ENCODE measurements at regions not wholly inside any gene's neighbourhood (a gene's known extent, or its start where the extent isn't known, plus 50 kb on each side); places are given as distances from the start of the nearest gene placed in this dataset.
"Not testable (repeated sequence)": the region's sequence is repeated elsewhere in the genome, so short reads cannot be mapped to it uniquely, and the experiment has no call there.

DNA sequence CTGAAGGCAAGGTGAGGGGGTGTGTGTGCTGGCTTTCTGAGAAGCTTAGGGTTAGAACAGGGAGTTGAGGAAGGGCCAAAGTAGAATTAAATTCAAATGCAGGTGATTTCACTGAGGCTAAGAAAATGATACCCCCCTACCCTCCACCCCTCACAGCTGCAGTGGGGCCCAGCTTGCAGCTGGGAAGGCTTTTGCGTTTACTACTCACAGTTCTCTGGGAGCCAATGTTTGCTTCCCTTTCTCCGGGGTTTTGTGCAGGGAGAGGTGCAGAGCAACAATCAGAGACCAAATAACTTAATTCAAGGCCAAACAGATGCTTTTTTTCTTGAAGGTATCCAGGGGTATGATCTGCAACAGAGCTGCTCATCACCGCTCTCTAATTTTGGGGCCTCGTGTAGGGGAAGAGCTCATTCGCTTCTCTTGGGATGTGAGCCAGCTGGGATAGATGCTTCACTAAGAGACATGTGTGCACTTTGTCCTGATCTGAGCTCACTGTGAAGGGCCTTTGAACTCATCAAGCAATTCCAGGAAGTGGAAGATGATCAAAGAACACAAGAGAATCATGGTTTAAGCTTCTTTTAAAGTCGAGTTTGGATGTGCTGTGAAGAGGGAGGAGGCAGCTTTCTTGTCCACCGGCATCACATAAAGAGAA lies 122.7 kb upstream of the C1GALT1C1 start:
- DNase-seq, result no peak

DNA sequence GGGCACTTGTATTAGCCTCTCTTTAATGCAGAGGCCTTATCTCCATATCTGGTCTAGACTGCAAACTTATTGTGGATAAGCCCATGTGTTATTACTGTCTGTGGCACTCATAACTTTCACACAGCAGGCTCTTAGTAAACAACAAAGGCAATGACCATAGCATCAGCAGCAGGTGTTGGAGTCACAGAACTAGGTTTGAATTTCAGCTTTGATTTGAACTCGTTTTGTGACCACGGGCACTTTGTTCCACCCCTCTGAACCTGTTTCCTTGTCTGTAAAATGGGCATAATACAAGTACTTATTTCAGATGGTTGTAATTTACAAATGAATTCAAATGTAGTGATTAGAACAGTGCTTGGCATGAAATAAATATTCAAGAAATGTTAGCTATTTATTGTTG lies 121.8 kb upstream of the C1GALT1C1 start:
- DNase-seq, result no peak

DNA sequence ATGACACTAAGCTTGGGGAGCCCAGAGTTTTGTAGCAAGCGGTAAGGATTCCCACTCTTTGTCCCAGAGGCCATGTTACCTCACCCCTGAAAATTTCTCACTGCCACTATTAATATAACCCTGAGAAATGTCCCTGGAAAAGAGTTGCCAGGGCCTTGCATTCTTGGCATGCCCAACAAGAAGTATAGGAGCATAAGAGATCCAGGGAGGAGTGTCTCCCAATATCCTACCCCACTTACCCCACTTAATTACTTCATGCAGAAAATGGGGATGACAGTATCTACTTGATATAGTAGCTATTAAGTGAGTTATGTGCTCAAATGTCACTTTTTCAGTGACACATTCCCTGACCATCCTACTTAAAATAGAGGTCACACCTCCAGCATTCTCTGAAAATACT lies 120.5 kb upstream of the C1GALT1C1 start:
- no peak for DNase-seq

DNA sequence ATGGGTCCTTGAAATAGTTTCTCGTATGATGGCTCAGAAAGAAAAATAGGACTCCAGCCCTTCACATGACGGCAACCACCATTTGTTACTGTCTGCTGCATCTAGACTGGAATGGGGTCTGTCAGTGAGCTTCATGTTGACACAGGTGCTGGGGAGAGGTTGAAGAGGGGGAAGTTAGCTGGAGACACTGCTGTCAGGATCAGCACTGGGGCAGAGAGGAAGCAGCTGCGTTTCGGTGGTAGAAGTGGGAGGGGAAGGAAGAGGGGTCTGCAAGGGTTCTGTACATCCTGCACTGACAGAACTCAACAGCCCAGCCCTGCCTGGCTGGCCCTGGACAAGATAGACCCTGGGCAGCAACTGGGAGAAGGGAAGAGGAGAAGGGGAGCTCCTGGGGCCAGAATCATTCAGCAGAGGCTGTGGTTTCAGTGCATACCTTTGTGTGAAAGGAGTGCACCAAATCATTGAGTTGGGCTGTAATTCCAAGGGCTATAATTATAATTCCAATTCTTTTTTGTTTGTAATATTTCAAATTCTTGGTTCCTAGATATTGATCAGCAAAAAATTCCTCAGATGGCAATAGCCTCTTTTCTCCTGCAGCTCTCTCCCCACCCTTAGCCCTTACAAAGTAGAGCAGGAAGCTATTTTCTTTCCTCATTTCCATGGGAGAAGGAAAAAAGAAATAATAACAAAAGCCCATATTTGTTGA lies 119.4 kb upstream of the C1GALT1C1 start:
- DNase-seq, result no peak

DNA sequence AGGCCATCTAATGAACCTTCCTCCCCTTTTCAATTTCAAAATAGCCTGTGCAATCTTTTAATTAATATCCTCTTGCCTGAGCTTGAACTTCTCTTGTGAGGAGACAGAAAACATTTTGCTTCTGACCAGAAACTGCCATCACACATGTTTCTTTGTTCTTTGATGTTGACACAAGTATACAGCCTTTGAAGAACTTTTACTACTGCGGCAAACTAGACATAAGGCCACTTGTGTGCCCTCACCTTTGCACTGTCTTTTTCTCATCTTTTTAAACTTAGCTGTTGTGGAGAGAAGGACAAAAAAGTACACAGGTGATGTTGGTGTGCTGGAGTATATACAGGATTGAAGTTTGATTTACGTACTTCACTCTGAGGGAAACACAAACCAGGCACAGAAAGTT lies 116.3 kb upstream of the C1GALT1C1 start:
- DNase-seq, result no peak

DNA sequence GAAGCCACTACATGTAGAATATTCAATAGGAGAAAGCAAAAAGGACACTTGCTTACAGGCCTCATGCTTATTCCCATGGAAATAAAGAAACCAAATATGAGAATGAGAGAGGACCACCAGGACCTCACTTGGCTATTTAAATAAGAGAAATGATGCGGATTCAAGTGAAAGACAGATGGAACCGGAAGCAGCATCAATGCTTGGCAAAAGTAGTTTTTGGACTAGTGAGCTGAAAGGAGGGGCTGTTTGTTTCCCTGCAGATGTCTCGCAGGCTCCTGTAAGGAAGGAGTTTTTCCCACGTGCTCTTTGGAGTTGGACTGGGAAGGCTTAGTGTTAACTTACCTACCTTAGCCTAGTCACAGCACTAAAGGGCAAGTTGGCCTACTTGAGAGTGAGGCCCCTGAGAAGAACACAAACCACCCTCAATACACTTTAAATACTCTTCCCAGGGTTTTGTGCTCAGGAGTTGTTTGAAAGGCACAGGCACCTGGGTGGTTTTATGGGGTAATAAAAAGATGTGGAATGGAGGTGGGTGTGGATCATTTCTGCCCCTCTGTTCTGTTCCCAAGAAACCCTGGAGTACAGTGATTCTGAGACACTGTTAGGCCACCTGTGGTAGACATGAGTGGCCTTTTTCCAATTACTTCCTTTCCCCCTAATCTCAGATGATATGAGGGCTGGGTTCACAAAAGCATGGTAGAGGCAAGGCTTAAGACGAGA lies 113.3 kb upstream of the C1GALT1C1 start:
- DNase-seq, result no peak

DNA sequence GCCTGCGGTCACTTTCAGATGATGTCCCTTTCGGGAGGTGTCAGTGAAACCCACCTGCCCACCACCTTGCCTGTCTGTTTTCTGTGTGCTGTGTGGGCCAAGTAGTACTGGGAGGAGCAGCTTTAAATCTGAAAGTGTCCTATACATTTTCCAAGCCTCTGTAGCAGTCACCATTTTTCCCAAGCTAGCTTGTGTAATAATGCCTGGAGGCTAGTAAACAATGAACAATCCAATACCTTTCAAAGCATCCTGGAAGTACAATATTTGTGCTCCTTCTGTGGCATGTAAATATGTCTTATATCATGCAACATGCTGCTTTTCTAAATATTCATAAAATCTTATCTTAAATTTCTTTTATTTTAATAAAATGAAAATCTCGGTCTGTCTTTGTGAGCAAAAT lies 111.6 kb upstream of the C1GALT1C1 start:
- DNase-seq, result no peak

DNA sequence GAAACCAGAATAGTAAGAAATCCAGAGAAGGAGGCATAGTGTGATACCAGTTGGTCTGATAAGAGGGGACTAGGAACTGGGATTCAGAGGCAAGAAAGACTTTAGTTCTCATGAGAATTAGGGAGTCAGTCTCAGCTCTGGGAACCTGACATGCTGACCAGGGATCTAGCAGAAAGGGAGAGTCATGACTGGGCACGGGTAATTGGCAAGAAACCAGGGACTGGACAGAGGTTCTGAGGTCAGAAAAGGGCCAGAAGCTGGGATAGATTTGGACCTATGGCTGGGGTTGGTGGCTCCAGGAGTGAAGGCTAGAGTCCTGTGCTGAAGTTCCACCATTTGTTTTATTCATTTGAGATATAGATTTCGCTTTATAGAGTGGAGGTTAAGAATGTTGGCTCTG lies 110.2 kb upstream of the C1GALT1C1 start:
- no peak for DNase-seq

DNA sequence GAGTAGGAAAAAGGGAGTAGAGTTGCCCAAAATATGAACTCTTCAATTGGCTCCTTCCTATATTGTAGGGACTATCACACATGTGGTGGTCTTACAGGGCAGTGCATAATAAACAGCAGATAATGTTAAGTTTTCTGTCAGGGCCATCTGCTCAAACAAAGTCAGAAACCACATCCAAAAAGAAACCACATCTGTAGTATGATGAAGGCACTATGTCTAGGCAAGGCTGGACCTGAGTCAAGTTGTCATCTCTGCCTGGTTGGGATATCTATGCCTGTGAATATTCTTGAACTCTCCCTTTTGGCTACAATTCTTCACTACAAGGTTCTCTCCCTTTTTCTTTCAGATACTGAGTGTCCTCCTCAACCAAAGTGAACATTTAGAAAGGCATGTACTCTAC lies 109.4 kb upstream of the C1GALT1C1 start:
- no peak for DNase-seq

DNA sequence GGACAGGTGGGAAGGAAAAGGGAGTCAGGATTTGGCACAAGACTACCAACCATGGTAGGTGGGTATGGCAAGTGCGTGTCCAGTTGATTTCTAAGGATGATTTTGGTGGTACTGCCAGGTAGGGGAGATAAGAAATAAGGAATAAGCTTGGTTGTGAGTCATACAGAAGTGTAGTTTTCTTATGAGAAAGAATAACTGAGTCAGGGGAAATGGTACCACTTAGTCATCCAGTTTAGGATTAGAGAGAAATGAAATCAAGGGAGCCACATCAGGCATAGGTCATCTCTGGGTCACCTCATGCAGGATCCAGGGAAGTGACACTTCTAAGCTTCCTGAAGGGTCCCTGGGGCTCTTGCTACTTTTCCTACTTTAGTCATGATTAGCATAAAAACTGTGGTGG lies 107.1 kb upstream of the C1GALT1C1 start:
- DNase-seq, result no peak

DNA sequence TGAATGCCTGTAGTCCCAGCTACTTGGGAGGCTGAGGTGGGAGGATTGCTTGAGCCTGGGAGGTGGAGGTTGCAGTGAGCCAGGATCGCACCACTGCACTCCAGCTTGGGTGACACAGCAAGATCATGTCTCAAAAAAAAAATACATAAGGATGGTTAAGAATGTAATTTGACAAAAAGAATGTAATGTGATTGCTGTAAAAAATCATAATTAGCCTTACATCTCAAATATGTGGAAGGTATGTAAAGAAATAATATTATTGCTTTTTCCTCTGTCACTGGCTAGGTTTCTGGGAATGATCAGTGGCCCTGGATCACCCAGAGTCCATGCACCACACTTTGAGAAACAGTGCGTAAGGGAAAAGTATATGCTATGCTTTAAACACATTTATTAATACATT lies 106.1 kb upstream of the C1GALT1C1 start:
- no peak for DNase-seq

DNA sequence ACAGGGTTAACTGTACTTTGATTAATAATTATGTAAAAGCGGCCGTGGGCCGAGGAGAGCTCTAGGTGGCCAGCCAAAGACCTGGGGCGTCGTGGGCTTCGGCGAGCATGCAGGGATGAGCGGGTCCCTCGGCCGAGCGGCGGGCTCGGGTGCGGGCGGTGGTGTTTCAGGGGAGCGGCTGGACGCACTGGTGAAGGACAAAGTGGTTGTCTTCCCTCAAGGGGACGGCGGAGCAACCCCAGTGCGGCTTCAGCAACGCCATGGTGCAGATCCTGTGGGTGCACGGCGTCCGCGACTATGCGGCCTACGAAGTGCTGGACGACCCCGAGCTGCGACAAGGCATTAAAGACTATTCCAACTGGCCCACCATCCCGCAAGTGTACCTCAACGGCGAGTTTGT lies 103.0 kb upstream of the C1GALT1C1 start:
- no peak for DNase-seq

DNA sequence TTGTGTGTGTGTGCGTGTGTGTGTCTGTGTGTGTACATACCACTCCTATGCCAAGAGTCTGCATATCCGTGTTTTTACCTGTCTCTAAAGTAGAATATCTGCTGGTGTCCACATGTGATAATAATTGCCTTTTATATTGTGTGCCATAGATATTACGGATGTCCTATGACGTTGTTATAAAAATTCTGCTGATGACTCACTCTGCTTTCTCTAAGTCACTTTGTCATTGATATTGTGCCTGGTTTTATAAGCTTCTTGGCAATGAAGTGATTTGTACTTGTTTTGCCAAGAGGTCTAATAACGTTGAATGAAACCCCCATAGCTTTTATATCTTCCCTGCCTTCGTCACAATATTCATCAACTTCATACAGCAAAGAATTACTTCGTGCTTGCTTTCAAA lies 102.6 kb upstream of the C1GALT1C1 start:
- no peak for DNase-seq

DNA sequence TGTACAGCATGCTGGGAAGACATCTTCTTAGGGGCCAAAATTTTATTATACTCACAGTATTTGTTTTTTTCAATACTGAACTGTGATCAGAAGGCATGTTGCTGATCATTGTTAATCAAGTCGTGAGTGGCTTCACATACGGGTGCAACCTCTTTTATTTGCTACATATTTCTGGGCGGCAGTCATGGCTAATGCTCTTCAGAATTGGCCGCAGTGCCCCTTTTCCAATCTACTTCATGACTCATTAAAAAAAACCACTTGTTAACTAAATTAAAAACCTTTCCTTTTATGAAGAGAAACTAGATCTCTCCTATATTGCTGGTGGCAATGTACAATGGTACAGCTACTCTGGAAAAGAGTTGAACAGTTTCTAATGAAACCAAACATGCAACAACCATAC lies 101.5 kb upstream of the C1GALT1C1 start:
- DNase-seq, result no peak

DNA sequence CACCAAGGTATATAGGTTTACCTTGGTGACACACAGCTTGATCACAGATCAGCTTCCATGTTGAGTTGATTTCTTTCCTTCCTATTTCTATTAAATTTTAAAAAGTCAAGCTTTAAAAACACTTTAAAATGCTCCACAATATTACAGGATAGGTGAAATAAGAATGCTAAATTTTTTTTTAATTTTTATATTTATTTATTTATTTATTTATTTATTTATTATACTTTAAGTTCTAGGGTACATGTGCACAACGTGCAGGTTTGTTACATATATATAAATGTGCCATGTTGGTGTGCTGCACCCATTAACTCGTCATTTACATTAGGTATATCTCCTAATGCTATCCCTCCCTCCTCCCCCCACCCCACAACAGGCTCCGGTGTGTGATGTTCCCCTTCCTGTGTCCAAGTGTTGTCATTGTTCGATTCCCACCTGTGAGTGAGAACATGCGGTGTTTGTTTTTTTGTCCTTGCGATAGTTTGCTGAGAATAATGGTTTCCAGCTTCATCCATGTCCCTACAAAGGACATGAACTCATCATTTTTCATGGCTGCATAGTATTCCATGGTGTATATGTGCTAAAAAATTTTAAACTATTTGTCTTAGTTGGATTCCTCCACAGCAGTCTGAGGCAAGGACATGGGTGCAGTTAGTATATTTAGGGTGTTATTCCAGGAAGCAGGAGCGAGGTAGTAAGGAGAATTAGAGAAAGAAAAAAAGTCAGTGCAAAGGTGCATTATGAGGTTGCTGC lies 99.8 kb upstream of the C1GALT1C1 start:
- not testable (repeated sequence) for DNase-seq

DNA sequence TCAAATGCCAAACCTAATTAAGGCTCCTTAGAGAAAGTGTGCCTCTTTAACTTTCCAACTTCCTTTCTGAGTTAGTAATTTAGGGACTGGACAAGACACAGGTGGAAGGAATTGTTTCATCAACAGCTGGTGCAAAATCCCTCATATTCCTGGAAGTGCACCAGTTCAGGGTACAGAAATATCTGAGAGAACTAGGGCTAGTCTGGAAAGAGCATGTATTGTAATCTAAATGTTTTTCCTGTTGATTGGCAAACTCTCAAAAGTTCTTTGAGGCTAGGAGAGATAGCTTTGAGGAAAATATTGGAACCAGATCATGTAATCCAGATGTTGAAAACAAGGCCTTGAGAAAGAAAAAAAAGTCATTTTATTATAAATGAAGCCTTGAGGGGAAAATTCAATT lies 98.1 kb upstream of the C1GALT1C1 start:
- no peak for DNase-seq

DNA sequence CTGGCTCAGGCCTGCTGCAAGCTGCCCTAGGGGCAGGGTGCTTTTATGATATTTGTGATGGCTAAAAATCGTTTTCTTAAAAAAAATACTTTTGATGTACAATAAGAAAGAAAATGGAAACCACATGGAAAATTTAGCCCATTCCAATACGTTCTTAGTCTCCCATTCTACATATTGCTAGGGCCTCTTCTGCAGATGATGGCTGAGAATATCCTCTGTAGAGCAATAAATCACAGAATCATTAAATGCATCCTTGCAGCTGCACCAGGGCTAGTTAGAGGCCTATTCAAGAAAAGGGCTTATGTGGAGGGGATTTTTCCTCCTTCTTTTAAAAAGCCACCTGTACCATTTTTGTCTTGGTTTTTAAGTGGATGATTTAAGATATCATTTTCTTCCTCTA lies 97.6 kb upstream of the C1GALT1C1 start:
- no peak for DNase-seq

DNA sequence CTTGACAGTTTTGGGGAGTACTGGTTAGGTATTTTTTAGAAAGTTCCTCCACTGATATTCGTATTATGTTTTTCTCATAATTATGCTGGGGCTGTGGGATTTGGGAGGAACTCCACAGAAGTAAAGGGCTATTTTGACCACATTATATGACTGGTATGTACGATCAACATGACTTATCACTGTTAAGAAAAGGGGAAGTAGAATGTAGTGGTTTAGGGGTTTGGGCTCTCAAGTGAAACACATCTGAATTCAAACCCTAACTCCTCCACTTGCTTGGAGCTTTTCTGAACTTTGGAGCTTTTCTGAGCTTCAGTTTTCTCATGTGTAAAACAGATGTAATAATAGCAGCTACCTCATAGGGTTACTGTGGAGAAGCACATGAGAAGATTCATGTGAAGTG lies 96.4 kb upstream of the C1GALT1C1 start:
- no peak for DNase-seq

DNA sequence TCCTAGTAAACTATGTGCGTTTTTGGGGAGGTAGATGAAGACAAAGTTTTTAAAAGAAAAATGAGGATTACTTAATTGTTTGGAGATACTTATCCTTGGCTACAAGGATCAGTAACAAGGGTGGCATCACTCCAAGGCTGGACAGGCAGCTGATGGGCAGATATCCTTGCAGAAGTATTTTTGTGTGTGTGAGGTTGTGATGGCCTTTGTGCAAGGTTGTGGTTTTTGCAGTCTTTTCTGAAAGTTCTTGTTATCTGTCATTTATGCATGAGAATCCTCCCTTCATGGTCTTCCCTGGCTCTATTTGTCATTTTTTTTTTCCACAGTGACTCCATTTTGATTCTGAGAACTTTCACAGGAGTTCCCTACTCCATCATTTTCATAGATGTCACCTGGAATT lies 96.0 kb upstream of the C1GALT1C1 start:
- no peak for DNase-seq

DNA sequence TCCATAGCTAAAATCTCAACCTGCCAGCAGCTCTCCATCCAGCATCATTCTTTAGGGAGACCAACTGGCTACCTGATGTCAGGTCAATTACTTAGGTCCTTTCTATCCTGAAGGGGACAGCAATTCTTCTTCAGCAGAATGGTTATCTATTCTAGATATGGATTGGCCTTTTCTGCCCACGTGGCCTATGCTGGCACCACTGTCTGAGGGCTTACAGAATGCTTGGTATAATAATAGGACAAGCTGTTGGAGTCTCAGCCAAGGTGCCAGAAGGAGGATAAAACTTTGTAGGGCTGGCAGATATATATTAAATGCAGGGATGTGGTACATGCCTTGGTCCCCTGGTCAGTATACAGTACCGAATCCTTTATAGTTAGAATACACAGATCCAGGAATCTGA lies 89.8 kb upstream of the C1GALT1C1 start:
- no peak for DNase-seq

DNA sequence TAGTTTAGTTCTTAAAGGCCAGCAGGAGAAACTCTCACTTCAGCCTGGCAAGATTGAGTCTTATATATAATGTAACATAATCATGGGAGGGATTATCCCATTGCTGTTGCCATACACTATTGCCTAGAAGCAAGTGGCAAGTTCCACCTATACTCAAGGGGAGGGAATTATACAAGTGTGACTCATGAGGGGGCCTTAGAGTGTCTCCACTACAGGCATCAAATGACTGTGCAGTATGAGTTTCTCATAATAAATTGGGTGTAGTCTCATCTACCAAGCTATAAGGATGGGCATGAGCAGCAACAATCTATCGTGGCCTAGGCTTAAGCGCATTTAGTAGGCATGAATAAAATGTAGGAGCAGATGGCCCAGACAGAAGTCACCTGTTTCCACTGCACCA lies 89.1 kb upstream of the C1GALT1C1 start:
- no peak for DNase-seq

DNA sequence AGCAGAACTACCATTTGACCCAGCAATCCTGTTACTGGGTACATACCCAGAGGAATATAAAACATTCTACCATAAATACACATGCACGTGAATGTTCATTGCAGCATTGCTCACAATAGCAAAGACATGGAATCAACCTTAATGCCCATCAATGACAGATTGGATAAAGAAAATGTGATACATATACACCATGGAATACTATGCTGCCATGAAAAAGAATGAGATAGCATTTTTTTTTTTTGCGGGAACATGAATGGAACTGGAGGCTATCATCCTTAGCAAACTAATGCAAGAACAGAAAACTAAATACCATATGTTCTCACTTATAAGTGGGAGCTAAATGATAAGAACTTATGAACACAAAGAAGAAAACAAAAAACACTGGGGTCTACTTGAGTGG lies 72.5 kb upstream of the C1GALT1C1 start:
- not testable (repeated sequence) for DNase-seq

DNA sequence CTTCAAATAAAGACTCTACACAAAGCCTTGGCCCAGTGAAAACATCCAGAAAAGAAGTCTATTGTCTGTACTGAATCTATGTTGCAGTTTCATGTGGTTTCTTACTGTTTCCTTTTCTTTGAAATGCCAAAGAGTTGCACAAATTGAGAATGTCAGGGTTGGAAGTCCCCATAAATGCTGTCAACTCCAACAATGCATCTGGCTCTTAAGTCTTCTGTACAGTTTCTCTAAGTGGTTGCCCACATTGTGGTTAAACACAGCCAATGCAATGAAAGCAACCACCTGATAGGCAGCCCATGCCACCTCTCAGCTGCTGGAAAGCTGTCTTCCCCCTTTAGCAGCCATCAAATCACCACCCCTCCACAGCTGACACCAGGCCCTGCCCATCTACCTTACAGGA lies 67.2 kb upstream of the C1GALT1C1 start:
- peak; percentile 44 for DNase-seq

DNA sequence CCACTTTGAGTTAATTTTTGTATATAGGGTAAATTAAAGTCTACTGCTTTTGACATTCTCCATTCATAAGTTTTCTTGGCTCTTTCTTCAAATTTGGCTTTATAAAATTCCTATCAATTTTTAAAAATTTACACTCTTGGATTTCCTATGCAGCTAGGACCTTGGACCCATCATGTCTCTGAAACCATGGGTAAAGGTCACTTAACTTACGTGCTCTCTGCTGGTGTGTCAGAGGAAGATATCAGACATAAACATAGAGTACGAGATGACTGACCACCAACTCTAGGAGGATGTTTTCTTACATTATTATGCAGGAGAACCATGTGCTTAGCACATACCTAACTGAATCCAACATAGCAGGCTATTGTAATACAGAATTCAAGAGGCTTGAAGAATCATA lies 62.5 kb upstream of the C1GALT1C1 start:
- DNase-seq, result no peak
